Mucosa of rectum (tissue), 2 donors: ENCODE measurements at regions not wholly inside any gene's neighbourhood (a gene's known extent, or its start where the extent isn't known, plus 50 kb on each side); places are given as distances from the start of the nearest gene placed in this dataset.

Experiments
- H3K27ac ChIP-seq, 2 donors: one replicate each; pipeline ENCODE4 v1.7.0; 2013; ENCODE audit warnings: inconsistent platforms in 2 of 2, low read depth in 2 of 2, low read length in 2 of 2
- H3K27me3 ChIP-seq, 2 donors: one replicate each; pipeline ENCODE4 v1.7.0; 2013; ENCODE audit warnings: low read length in 2 of 2; ENCODE audit not compliant: control insufficient read depth in 2 of 2, insufficient read depth in 2 of 2
- H3K36me3 ChIP-seq, 2 donors: one replicate each; pipeline ENCODE4 v1.7.0; 2013; ENCODE audit warnings: low read length in 2 of 2; ENCODE audit not compliant: control insufficient read depth in 2 of 2, insufficient read depth in 2 of 2
- H3K4me1 ChIP-seq, 2 donors: one replicate each; pipeline ENCODE4 v1.7.0; 2013; ENCODE audit warnings: low read length in 2 of 2, mild to moderate bottlenecking in 1 of 2; ENCODE audit not compliant: control insufficient read depth in 2 of 2, insufficient read depth in 2 of 2
- H3K4me3 ChIP-seq, 2 donors: one replicate each; pipeline ENCODE4 v1.7.0; 2013; ENCODE audit warnings: low read length in 2 of 2
- H3K9ac ChIP-seq, 2 donors: one replicate each; pipeline ENCODE4 v1.7.0; 2013; ENCODE audit warnings: low read length in 2 of 2, low read depth in 1 of 2, mild to moderate bottlenecking in 1 of 2
- H3K9me3 ChIP-seq, 2 donors: one replicate each; pipeline ENCODE4 v1.7.0; 2013; ENCODE audit warnings: low read length in 2 of 2; ENCODE audit not compliant: control insufficient read depth in 2 of 2
- donor health status: healthy.
- donor health status: Normal muscosa, but diverticular disease.

DNA sequence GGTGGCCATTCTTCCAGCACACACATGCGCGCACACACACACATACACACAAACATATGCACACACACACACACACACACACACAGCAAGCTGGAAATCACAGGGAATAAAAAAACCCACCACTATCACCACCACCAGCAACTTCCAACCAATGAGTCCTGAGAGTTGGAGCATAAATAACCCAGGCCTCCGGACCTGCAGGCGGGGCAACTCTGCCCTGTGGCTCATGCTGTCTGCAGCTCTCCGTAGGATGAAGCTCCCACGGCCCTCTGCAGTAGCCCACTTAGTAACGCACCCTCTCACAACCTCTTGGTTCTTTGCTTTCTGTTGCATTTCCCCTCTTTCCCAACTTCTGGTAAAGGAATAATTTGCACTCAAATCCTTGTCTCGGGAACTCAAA, 275.2 kb downstream of the PREX1 start:
- Histone ChIP-seq H3K4me3 (no peak overlapping the region), H3K36me3 (no peaks in the 10 kb centered on the region), H3K4me1 (no peaks in the 10 kb centered on the region), H3K27me3 (peaks cover 2 to 4% of the 10 kb centered on the region in 2 donors), H3K9ac (no peak overlapping the region), H3K27ac (no peak overlapping the region), H3K9me3 (no peaks in the 10 kb centered on the region)

DNA sequence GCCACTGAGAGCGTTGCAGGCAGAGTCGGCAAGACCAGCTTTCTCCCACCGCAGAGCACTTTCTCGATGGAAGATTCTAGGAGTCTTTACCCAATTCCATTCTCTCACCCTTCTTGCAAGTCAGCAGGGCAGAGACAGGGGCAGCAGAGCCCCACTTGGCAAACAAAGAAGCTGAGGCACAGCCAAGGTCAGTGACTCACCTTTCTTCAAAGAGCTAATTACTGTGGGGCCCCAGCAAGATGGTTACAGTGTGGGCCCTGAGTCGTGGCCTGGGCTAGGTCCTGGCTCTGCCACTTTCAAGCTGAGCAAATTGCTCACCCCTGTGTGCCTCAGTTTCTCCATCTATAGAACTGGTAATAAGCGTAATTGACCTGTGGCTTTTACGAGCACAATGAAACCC, 277.0 kb downstream of the PREX1 start:
- Histone ChIP-seq H3K4me3 (no peak overlapping the region), H3K27ac (no peak overlapping the region)

DNA sequence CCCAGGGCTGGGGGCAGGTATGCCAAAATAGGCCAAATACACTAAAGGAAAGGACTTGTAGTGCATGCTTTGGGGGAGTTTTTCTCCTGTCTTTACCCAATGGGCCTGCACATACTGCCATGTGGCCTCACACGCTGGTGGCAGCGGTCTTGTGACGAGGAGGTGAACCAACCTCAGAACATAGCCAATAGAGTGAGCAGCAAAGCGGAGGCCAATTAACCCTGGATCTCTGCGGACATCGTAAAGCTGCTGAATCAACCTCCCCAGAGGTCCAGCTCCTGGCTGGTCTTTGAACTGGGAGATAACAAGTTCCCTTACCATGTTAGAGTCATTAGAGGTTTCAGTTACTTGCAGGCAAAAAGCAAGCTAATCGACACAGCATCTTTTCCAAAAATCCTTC, 280.1 kb downstream of the PREX1 start:
- no peak overlapping the region for H3K9ac ChIP-seq

More for the DNA sequence above, 277.0 kb downstream of the PREX1 start:
- H3K9me3 ChIP-seq: no peaks in the 10 kb centered on the region
- H3K36me3 ChIP-seq: no peaks in the 10 kb centered on the region
- peaks cover 0 to 4% of the 10 kb centered on the region in 2 donors for H3K27me3 ChIP-seq
- H3K4me1 ChIP-seq: no peaks in the 10 kb centered on the region
- H3K9ac ChIP-seq: no peak overlapping the region

GRCh38 chr20:48544402-48545339, 283.1 kb downstream of the PREX1 start:
- no peak overlapping the region for H3K9ac ChIP-seq
- H3K27me3 ChIP-seq: peaks cover 2 to 7% of the 10 kb centered on the region in 2 donors
- H3K4me3 ChIP-seq: no peak overlapping the region
- no peaks in the 10 kb centered on the region for H3K9me3 ChIP-seq
- H3K36me3 ChIP-seq: no peaks in the 10 kb centered on the region
- H3K4me1 ChIP-seq: no peaks in the 10 kb centered on the region
- no peak overlapping the region for H3K27ac ChIP-seq

More for the DNA sequence above, 280.1 kb downstream of the PREX1 start:
- Histone ChIP-seq H3K9me3 (no peaks in the 10 kb centered on the region), H3K36me3 (no peaks in the 10 kb centered on the region), H3K27ac (no peak overlapping the region), H3K4me3 (no peak overlapping the region), H3K27me3 (peaks cover 2 to 9% of the 10 kb centered on the region in 2 donors), H3K4me1 (no peaks in the 10 kb centered on the region)

- H3K9me3 ChIP-seq: no peaks in the 10 kb centered on the region
- no peak overlapping the region for H3K27ac ChIP-seq
- peaks cover 2 to 7% of the 10 kb centered on the region in 2 donors for H3K27me3 ChIP-seq
- no peak overlapping the region for H3K9ac ChIP-seq
- no peaks in the 10 kb centered on the region for H3K4me1 ChIP-seq
- no peak overlapping the region for H3K4me3 ChIP-seq
- no peaks in the 10 kb centered on the region for H3K36me3 ChIP-seq
These were observed 286.2 kb downstream of the PREX1 start for GRCh38 chr20:48541581-48542071.

- Histone ChIP-seq H3K36me3 (no peaks in the 10 kb centered on the region), H3K4me3 (no peak overlapping the region), H3K27me3 (peaks cover 0 to under 1% of the 10 kb centered on the region in 2 donors), H3K9me3 (no peaks in the 10 kb centered on the region), H3K4me1 (no peaks in the 10 kb centered on the region), H3K27ac (no peak overlapping the region), H3K9ac (no peak overlapping the region)
These were observed 288.9 kb downstream of the PREX1 start for GRCh38 chr20:48538856-48539255.

GRCh38 chr20:48538058-48538825, 289.6 kb downstream of the PREX1 start:
- H3K9me3 ChIP-seq: no peaks in the 10 kb centered on the region
- no peaks in the 10 kb centered on the region for H3K27me3 ChIP-seq
- no peaks in the 10 kb centered on the region for H3K36me3 ChIP-seq
- H3K9ac ChIP-seq: no peak overlapping the region
- H3K27ac ChIP-seq: no peak overlapping the region
- H3K4me1 ChIP-seq: no peaks in the 10 kb centered on the region
- no peak overlapping the region for H3K4me3 ChIP-seq

DNA sequence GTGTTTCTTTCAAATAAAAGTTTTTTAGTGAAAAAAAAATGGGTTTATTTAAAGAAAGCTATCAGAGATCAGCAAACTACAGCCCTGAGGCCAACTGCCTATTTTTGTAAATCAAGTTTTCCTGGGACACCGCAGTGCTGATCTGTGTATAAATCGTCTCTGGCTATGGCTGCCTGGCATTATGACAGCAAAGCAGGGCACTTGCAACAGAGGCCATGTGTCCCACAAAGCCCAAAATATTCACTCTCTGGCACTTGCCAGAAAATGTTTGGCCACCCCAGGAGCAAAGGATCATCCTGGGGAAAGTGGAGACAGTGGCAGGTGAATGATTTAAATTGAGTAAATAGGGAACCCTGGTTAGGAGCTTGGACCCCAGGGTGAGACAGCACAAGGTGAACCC, 291.6 kb downstream of the PREX1 start:
- Histone ChIP-seq H3K36me3 (no peaks in the 10 kb centered on the region), H3K9me3 (no peaks in the 10 kb centered on the region), H3K27ac (no peak overlapping the region), H3K9ac (no peak overlapping the region), H3K4me1 (no peaks in the 10 kb centered on the region), H3K4me3 (no peak overlapping the region), H3K27me3 (no peaks in the 10 kb centered on the region)

GRCh38 chr20:48535556-48535955, 292.2 kb downstream of the PREX1 start:
- no peaks in the 10 kb centered on the region for H3K9me3 ChIP-seq
- no peaks in the 10 kb centered on the region for H3K36me3 ChIP-seq
- H3K27ac ChIP-seq: no peak overlapping the region

GRCh38 chr20:48532028-48532427, 295.8 kb downstream of the PREX1 start:
- Histone ChIP-seq H3K9me3 (no peaks in the 10 kb centered on the region), H3K27me3 (no peaks in the 10 kb centered on the region), H3K9ac (no peak overlapping the region), H3K4me1 (no peaks in the 10 kb centered on the region), H3K27ac (no peak overlapping the region), H3K4me3 (no peak overlapping the region), H3K36me3 (no peaks in the 10 kb centered on the region)

More at GRCh38 chr20:48535556-48535955, 292.2 kb downstream of the PREX1 start:
- Histone ChIP-seq H3K27me3 (no peaks in the 10 kb centered on the region), H3K9ac (no peak overlapping the region), H3K4me1 (no peaks in the 10 kb centered on the region), H3K4me3 (no peak overlapping the region)
